CD4-positive, alpha-beta T cell (primary cell): ENCODE measurements at regions not wholly inside any gene's neighbourhood (a gene's known extent, or its start where the extent isn't known, plus 50 kb on each side); places are given as distances from the start of the nearest gene placed in this dataset.
"Not testable (repeated sequence)": the region's sequence is repeated elsewhere in the genome, so short reads cannot be mapped to it uniquely, and the experiment has no call there.

Experiments used
- ATAC-seq: fragments of 200-7000 bp; cut with Tn5 transposase; one replicate; pipeline ENCODE4 v1.10.0; 2022; ENCODE audit warnings: mild to moderate bottlenecking; ENCODE audit not compliant: poor library complexity
- CTCF ChIA-PET: fragments of 350-600 bp; sonication (Branson Sonifier 250); formaldehyde crosslinking; loops from one replicate; lab custom pipeline; 2021; ENCODE audit warnings: antibody characterized with exemption, inconsistent platforms; lab: Charles Lee
- POLR2A ChIA-PET: fragments of 350-600 bp; sonication (Branson Sonifier 250); formaldehyde crosslinking; loops from one replicate; lab custom pipeline; 2021; ENCODE audit warnings: antibody characterized with exemption, inconsistent platforms; lab: Charles Lee
- DNase-seq, 14 experiments: peaks; one replicate each; pipeline ENCODE4 v3.0.0-alpha.2; 2013 to 2020; ENCODE audit warnings: mixed read lengths in 2 of 14
- H3K27ac ChIP-seq, 2 donors: one replicate each; pipeline versions ENCODE4 v1.5.1 to v1.7.0; 2013; ENCODE audit warnings: low read length in 2 of 2, low read depth in 1 of 2, mild to moderate bottlenecking in 1 of 2
- H3K27me3 ChIP-seq, 2 experiments: 1 replicate in 1 of 2; 2 replicates in 1 of 2; pipeline versions ENCODE4 v1.6.1 to v1.7.0; 2013; ENCODE audit warnings: low read length in 2 of 2, control low read depth in 1 of 2, mild to moderate bottlenecking in 1 of 2, moderate library complexity in 1 of 2; ENCODE audit not compliant: insufficient read depth in 2 of 2, control insufficient read depth in 1 of 2
- H3K36me3 ChIP-seq: one replicate; pipeline ENCODE4 v1.6.1; 2013; ENCODE audit warnings: low read length, control low read depth; ENCODE audit not compliant: insufficient read depth
- H3K4me1 ChIP-seq: one replicate; pipeline ENCODE4 v1.6.1; 2013; ENCODE audit warnings: low read length, control low read depth; ENCODE audit not compliant: insufficient read depth
- H3K4me3 ChIP-seq: one replicate; pipeline ENCODE4 v1.5.1; 2013; ENCODE audit warnings: mild to moderate bottlenecking, low read length, moderate library complexity
- H3K9me3 ChIP-seq, 2 experiments: 1 replicate in 1 of 2; 2 replicates in 1 of 2; pipeline versions ENCODE4 v1.6.1 to v1.7.0; 2013; ENCODE audit warnings: low read length in 2 of 2, mild to moderate bottlenecking in 2 of 2, control low read depth in 1 of 2, moderate library complexity in 1 of 2; ENCODE audit not compliant: control insufficient read depth in 1 of 2, insufficient read depth in 1 of 2
- H3K27ac Mint-ChIP-seq: one replicate; pipeline ENCODE4 v1.8.0; 2020; ENCODE audit warnings: mixed read lengths
- H3K27me3 Mint-ChIP-seq: one replicate; pipeline ENCODE4 v1.8.0; 2021; ENCODE audit warnings: mixed read lengths
- H3K36me3 Mint-ChIP-seq: one replicate; pipeline ENCODE4 v1.8.0; 2021; ENCODE audit warnings: low read depth, mixed read lengths
- H3K4me1 Mint-ChIP-seq: one replicate; pipeline ENCODE4 v1.8.0; 2021; ENCODE audit warnings: low read depth, mixed read lengths
- H3K4me3 Mint-ChIP-seq: one replicate; pipeline ENCODE4 v1.8.0; 2020; ENCODE audit warnings: mild to moderate bottlenecking, mixed read lengths
- H3K9me3 Mint-ChIP-seq: one replicate; pipeline ENCODE4 v1.8.0; 2020; ENCODE audit warnings: mixed read lengths
- CTCF ChIP-seq: fragments of 200-600 bp; IDR thresholded peaks from one replicate; pipeline ENCODE4 v1.8.0; 2022; ENCODE audit warnings: antibody characterized with exemption, mild to moderate bottlenecking
- intact Hi-C, 2 experiments: fragments of 100-400 bp; cut with DNase I in 1 of 2; cut with micrococcal nuclease in 1 of 2; formaldehyde crosslinking; loops; one replicate each; pipeline versions ENCODE4 v1.15.1 to v1.9.0; 2023 to 2025; cut with DNase I, micrococcal nuclease

- TF ChIP-seq CTCF: no peak
- no peaks in the 10 kb centered on the region for H3K27me3 Mint-ChIP-seq
- H3K36me3 Mint-ChIP-seq: no peaks in the 10 kb centered on the region
- Histone ChIP-seq H3K27me3 (no peaks in the 10 kb centered on the region), H3K9me3 (peaks cover 0 to 12% of the 10 kb centered on the region in 2 experiments), H3K4me1 (no peaks in the 10 kb centered on the region), H3K27ac (no peak overlapping the region), H3K4me3 (no peak overlapping the region), H3K36me3 (no peaks in the 10 kb centered on the region)
- H3K4me3 Mint-ChIP-seq: no peak overlapping the region
- no peaks in the 10 kb centered on the region for H3K4me1 Mint-ChIP-seq
- H3K9me3 Mint-ChIP-seq: peaks cover 12% of the 10 kb centered on the region
- ATAC-seq (no peak), DNase-seq (no peak)
- no peak overlapping the region for H3K27ac Mint-ChIP-seq
- ChIA-PET POLR2A (no interaction called here), CTCF (no interaction called here)
- intact Hi-C loops: no loop called here
These were observed 1834.1 kb upstream of the PIK3C3 start for GRCh38 chr18:40120796-40121391.

- no peaks in the 10 kb centered on the region for H3K36me3 ChIP-seq
- H3K27me3 ChIP-seq: no peaks in the 10 kb centered on the region
- H3K4me3 ChIP-seq: no peak overlapping the region
- Mint-ChIP-seq H3K4me1 (no peaks in the 10 kb centered on the region), H3K36me3 (no peaks in the 10 kb centered on the region), H3K27me3 (no peaks in the 10 kb centered on the region), H3K27ac (no peak overlapping the region), H3K4me3 (no peak overlapping the region), H3K9me3 (peaks cover 12% of the 10 kb centered on the region)
- ChIA-PET POLR2A (no interaction called here), CTCF (no interaction called here)
- H3K27ac ChIP-seq: no peak overlapping the region
- H3K9me3 ChIP-seq: peaks cover 0 to 12% of the 10 kb centered on the region in 2 experiments
- no peak for TF ChIP-seq CTCF
- intact Hi-C loops: no loop called here
- ATAC-seq (no peak), DNase-seq (no peak)
- no peaks in the 10 kb centered on the region for H3K4me1 ChIP-seq
These were observed 1834.7 kb upstream of the PIK3C3 start for GRCh38 chr18:40120356-40120755.

- H3K9me3 Mint-ChIP-seq: peaks cover 12% of the 10 kb centered on the region
- H3K4me1 Mint-ChIP-seq, CTCF ChIA-PET: not testable (repeated sequence)
These were observed 1835.5 kb upstream of the PIK3C3 start for GRCh38 chr18:40119581-40119980.

GRCh38 chr18:40110455-40110854 lies 1844.6 kb upstream of the PIK3C3 start:
- Mint-ChIP-seq H3K9me3 (peaks cover 13% of the 10 kb centered on the region), H3K27ac (no peak overlapping the region), H3K36me3 (no peaks in the 10 kb centered on the region), H3K4me3 (no peak overlapping the region), H3K27me3 (no peaks in the 10 kb centered on the region), H3K4me1 (no peaks in the 10 kb centered on the region)
- Histone ChIP-seq H3K27ac (no peak overlapping the region), H3K27me3 (no peaks in the 10 kb centered on the region), H3K9me3 (no peaks in the 10 kb centered on the region), H3K4me3 (no peak overlapping the region), H3K36me3 (no peaks in the 10 kb centered on the region), H3K4me1 (no peaks in the 10 kb centered on the region)
- ATAC-seq: no peak
- intact Hi-C loops: no loop called here
- TF ChIP-seq CTCF: no peak
- DNase-seq: no peak
- ChIA-PET CTCF (no interaction called here), POLR2A (no interaction called here)

More at GRCh38 chr18:40119581-40119980, 1835.5 kb upstream of the PIK3C3 start:
- H3K36me3 ChIP-seq, H3K4me3 Mint-ChIP-seq, H3K27me3 Mint-ChIP-seq, H3K4me1 ChIP-seq, H3K27me3 ChIP-seq, POLR2A ChIA-PET, H3K36me3 Mint-ChIP-seq, intact Hi-C loops, H3K27ac ChIP-seq, DNase-seq, ATAC-seq, H3K4me3 ChIP-seq, H3K27ac Mint-ChIP-seq: not testable (repeated sequence)
- H3K9me3 ChIP-seq: peaks cover 0 to 12% of the 10 kb centered on the region in 2 experiments
